Ramos (cell line): ENCODE measurements at regions not wholly inside any gene's neighbourhood (a gene's known extent, or its start where the extent isn't known, plus 50 kb on each side); places are given as distances from the start of the nearest gene placed in this dataset.

Source experiments
- in situ Hi-C: fragments of 300-500 bp; cut with MboI; formaldehyde crosslinking; loops from one replicate; pipeline ENCODE4 v1.14.3; 2022; ENCODE audit warnings: low sequenced_read_pairs; ENCODE audit not compliant: unreplicated experiment

- in situ Hi-C loops, result no loop called here
Measured at GRCh38 chr13:85013006-85013405, 786.2 kb downstream of the SLITRK6 start.

- in situ Hi-C loops, result no loop called here
Measured at GRCh38 chr13:85009447-85009846, 789.8 kb downstream of the SLITRK6 start.

DNA sequence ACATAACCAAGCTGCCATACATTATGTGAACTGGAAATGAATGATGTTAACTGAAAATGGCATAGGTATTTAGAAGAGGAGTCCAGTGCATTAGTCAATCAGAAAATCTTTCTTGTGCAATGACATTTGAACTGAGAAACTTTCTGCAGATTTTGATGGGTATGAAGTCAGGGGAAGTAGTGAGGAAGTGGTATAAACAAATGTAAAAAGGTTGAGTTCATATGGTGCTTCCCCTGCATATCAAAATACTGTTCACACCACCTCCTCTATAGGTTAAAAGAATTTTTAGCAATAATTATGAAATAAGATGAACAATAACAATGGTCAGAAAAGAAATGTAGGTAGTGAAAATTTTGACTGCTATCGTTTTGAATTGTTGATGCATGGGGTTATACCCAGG is 800.0 kb downstream of the SLITRK6 start:
- in situ Hi-C loops, result no loop called here

GRCh38 chr13:84998681-84999080 is 800.5 kb downstream of the SLITRK6 start:
- in situ Hi-C loops, result no loop called here

DNA sequence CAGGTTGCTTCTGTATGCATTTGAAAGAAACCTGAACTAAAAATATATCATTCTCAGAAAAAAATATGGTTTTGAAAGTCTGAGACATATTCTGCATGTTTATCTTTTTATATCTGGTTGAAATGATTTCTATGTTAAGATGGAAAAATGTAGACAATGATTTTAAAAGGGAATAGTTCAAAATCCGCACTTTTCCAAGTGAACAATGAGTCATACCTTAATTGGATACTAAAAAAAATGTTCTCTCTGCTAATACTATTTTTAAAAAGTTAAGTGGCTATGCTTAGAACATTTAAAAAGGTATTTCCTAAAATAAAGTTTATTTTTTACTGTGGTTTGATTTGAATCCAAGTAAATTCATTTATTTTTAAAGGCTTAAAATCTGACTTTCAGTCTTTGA is 801.4 kb downstream of the SLITRK6 start:
- in situ Hi-C loops, result no loop called here

DNA sequence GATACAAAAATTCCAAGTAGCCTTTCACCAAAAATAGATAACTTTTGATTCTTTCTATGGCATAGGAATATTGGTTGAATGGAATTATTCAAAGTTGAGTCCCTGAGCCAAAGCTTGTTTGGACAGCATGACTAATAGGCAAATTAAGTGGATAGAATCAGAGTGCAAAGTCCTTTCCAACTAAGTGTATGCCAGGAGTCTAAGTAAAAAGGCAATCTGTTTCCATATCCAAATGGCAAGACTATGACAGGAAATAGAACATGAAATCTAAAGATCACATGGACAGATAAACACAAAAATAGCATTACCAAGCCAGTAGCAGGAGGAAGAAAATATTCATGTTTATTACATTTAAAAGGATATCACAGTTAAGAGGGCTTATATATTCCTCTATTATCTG is 804.6 kb downstream of the SLITRK6 start:
- in situ Hi-C loops, result no loop called here

DNA sequence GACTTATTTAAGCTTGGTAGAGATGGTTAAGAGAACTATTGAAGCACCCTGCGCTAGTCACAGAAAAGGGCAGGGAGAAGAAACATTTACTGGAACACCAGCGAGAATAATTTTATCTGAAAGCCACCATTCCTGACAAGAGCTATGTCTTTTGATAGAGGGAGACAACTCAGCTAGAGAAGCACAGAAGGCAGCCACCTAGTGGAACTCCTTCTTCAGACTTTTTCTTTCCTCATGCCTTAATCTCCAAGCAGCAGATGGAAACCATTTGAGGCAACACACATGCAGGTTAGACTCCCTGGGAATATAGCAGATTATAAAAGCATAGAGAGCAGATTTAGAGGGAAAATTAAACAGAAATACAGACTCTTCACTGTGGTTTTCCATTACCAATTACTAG is 813.4 kb downstream of the SLITRK6 start:
- in situ Hi-C loops, result no loop called here

DNA sequence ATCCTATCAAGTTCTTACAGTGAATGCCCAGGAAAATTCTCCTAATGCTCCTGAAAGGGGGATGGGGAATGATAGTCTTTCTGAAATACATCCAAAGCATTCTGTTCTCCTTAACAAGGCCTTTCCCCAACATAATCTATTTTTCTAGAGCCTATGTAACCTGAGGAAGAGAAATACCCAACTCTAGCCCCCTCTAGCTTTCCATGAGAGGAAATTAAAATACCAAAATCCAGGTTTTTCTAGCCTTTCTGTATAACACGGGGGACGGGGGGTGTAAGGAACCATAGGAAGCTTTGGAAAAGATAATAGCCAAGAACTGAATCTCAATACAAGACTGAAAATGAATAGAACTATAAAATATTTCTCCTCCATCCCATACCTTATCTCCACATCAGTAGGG is 815.9 kb downstream of the SLITRK6 start:
- in situ Hi-C loops, result no loop called here

GRCh38 chr13:84980571-84980970 is 818.6 kb downstream of the SLITRK6 start:
- in situ Hi-C loops, result no loop called here

GRCh38 chr13:84978851-84979250 is 820.4 kb downstream of the SLITRK6 start:
- in situ Hi-C loops, result no loop called here

DNA sequence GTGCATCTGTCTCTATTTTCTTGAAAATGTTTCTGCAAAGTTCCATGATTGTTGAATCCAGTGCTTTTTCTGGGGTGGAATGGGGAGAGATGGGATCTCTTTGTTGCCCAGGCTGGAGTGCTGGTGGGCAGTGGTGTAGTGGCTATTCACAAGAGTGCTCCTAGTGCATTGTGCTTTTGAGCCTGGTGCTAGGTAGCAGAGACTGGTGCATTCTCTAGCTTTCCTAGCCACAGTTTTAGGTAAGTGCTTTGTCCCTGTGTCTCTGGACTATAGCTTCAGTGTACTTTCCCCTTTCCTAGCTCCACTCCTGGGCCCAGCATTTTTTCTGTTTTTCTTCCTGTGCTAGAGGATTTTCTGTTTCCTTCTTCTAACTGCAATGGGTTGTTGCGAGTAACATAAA is 825.6 kb downstream of the SLITRK6 start:
- in situ Hi-C loops, result no loop called here

GRCh38 chr13:84972907-84973306 is 826.3 kb downstream of the SLITRK6 start:
- in situ Hi-C loops, result no loop called here

- in situ Hi-C loops, result no loop called here
Measured at GRCh38 chr13:84962849-84963248, 836.4 kb downstream of the SLITRK6 start.

GRCh38 chr13:84962141-84962750 is 837.0 kb downstream of the SLITRK6 start:
- in situ Hi-C loops, result no loop called here

DNA sequence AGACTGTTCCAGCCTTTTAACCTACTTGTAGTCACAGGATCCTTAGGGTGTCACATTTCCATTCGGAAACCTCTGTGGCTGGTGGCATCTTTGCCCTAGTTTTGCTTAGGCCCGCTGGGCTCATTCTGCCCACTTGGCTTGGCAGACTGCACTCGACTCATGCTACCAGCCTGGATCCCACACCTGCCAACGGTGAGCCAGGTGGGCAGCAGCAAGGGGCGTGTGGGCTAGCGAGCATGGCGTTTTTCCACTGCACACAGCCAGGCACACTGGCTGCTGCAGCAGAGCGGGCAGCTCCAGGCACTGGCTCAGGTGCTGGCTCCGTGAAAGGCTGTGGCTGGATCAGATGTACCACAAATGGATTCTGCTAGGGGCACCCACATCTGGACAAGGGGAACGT is 838.2 kb downstream of the SLITRK6 start:
- in situ Hi-C loops, result no loop called here

DNA sequence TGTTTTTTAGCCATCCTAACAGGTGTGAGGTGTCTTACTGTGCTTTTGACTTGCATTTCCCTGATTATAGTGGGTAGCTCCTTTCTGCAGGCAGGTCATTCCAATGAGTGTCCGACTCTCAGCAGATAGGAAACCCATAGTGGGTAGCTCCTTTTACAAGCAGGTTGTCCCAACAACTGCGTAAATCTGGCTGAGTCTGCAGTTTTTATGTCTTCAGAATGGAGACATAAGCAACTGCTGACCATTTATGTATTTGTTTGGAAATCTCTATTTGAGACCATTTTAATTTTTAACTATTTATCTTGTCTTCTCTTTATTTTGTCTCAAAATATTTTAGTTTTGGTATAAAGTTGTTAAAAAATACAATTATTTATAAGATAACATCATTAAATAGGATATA is 839.4 kb downstream of the SLITRK6 start:
- in situ Hi-C loops, result no loop called here

- in situ Hi-C loops, result no loop called here
Measured at GRCh38 chr13:84954636-84955035, 844.6 kb downstream of the SLITRK6 start.

- in situ Hi-C loops, result no loop called here
Measured at GRCh38 chr13:84951128-84951527, 848.1 kb downstream of the SLITRK6 start.

- in situ Hi-C loops, result no loop called here
Measured at GRCh38 chr13:84946192-84946591, 853.0 kb downstream of the SLITRK6 start.

DNA sequence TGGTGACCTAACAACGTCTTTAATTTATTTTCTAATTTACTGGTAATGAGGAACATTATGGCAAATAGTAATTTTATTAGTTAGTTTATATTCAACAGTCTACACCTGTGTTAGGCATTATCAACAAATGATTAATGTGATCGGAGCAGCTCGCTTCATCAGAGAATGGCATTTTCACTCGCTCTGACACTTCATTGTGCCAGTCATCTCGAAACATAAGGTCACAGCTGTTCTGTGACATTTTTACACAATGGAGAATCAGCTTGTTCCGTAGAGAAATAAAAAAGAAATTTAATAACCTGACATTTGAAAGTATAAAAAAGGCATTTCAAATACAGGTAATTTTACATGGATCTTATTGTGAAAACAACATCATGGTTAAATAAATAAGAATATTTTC is 858.4 kb downstream of the SLITRK6 start:
- in situ Hi-C loops, result no loop called here

DNA sequence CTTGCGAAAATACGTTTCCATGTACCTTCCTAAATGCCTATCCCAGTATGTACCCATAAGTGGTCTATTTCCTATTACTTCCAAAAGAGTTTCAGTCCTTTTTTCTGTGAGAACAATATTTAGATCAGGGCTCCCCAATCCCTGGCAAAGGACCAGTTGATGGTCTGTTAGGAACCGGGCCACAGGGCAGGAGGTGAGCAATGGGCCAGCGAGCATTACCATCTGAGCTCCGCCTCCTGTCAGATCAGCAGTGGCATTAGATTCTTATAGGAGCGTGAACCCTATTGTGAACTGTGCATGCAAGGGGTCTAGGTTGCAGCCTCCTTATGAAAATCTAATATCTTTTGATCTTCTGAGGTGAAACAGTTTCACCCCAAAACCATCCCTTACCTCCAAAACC is 859.1 kb downstream of the SLITRK6 start:
- in situ Hi-C loops, result no loop called here

DNA sequence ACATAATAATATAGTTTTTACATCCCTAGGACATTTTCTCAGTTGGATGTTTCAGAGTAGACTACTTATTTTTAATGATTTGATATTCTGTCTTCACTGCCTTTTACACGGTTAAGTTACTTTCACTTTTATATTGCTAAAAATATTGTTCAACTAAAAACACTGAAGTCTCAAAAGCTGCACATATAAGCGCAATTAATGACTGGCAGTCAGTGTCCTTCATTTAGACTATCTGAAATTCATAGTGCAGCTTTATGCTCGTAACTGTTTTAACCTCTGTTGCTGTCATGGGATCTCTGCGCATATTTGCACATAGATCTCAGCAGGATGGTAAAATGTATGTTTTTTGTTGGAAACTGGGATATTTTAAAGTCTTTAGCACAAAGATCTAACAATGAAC is 864.3 kb downstream of the SLITRK6 start:
- in situ Hi-C loops, result no loop called here

GRCh38 chr13:84933797-84934196 is 865.4 kb downstream of the SLITRK6 start:
- in situ Hi-C loops, result no loop called here
